Endothelial cell of umbilical vein (primary cell): ENCODE measurements at regions not wholly inside any gene's neighbourhood (a gene's known extent, or its start where the extent isn't known, plus 50 kb on each side); places are given as distances from the start of the nearest gene placed in this dataset.

Experiments used
- BruUV-seq: library from RNA; stranded (reverse); fragments of 400-500 nt; replicated peaks from 2 replicates; lab custom pipeline; 2021; lab: Mats Ljungman, UMichigan
- CTCF ChIA-PET: fragments of 300-600, 350-600 bp; sonication (Branson Sonifier 250); formaldehyde crosslinking; loops from one replicate; lab custom pipeline; 2021; ENCODE audit warnings: antibody characterized with exemption, inconsistent platforms; lab: Charles Lee
- POLR2A ChIA-PET: fragments of 300-600, 350-600 bp; sonication (Branson Sonifier 250); formaldehyde crosslinking; loops from one replicate; lab custom pipeline; 2021; ENCODE audit warnings: antibody characterized with exemption, inconsistent platforms; lab: Charles Lee
- DNase-seq: peaks from one replicate; pipeline ENCODE4 v3.0.0-alpha.2; 2011; ENCODE audit warnings: low read depth, low spot score
- FAIRE-seq: peaks from 2 replicates; lab custom pipeline; 2011; peaks lifted over from hg19 to GRCh38; lab: Jason Lieb, UNC
- H2AFZ ChIP-seq: 2 replicates; pipeline ENCODE4 v1.6.0; 2012; ENCODE audit warnings: low read depth, low read length, control low read depth, inconsistent platforms
- H3K27ac ChIP-seq: 2 replicates; pipeline ENCODE4 v1.5.1; 2011; ENCODE audit warnings: low read depth, mild to moderate bottlenecking, control low read depth, low read length, moderate library complexity; ENCODE audit not compliant: insufficient read depth
- H3K27me3 ChIP-seq, 2 experiments: 2 replicates each; pipeline versions ENCODE4 v1.6.0 to v1.6.1; 2011; ENCODE audit warnings: low read length in 2 of 2, mixed read lengths in 1 of 2; ENCODE audit not compliant: control insufficient read depth in 2 of 2, insufficient read depth in 2 of 2
- H3K36me3 ChIP-seq, 2 experiments: 2 replicates in 1 of 2; 3 replicates in 1 of 2; pipeline ENCODE4 v1.5.1; 2011; ENCODE audit warnings: low read length in 2 of 2, mild to moderate bottlenecking in 1 of 2, moderate library complexity in 1 of 2; ENCODE audit not compliant: control insufficient read depth in 2 of 2, insufficient read depth in 2 of 2; ENCODE audit errors: extremely low read depth in 1 of 2
- H3K4me1 ChIP-seq: 3 replicates; pipeline ENCODE4 v1.5.1; 2011; ENCODE audit warnings: mild to moderate bottlenecking, low read length; ENCODE audit not compliant: control insufficient read depth, insufficient read depth; ENCODE audit errors: extremely low read depth
- H3K4me2 ChIP-seq: 2 replicates; pipeline ENCODE4 v1.6.1; 2011; ENCODE audit warnings: low read length, control low read depth, mixed read lengths; ENCODE audit not compliant: insufficient read depth
- H3K4me3 ChIP-seq, 3 experiments: fragments of 200-600 bp in 1 of 3; sonication (generic), shearing (Covaris generic) in 1 of 3; replicated peaks in 1 of 3; 2 replicates each; pipeline ENCODE4 v1.5.1; 2011 to 2016; ENCODE audit warnings: control low read depth in 3 of 3, low read length in 3 of 3, mild to moderate bottlenecking in 2 of 3, inconsistent platforms in 1 of 3, low read depth in 1 of 3, moderate library complexity in 1 of 3; ENCODE audit not compliant: insufficient read depth in 1 of 3
- H3K79me2 ChIP-seq: 2 replicates; pipeline ENCODE4 v1.6.0; 2012; ENCODE audit warnings: low read length, inconsistent platforms; ENCODE audit not compliant: control insufficient read depth, insufficient read depth
- H3K9ac ChIP-seq: replicated peaks from 2 replicates; pipeline ENCODE3; 2011; ENCODE audit warnings: low read length, control low read depth; ENCODE audit not compliant: insufficient read depth; ENCODE audit errors: extremely low read depth
- H3K9me1 ChIP-seq: replicated peaks from 3 replicates; pipeline ENCODE4 v1.6.0; 2011; ENCODE audit warnings: mild to moderate bottlenecking, low read length; ENCODE audit not compliant: control insufficient read depth, insufficient read depth; ENCODE audit errors: extremely low read depth
- H3K9me3 ChIP-seq: replicated peaks from 2 replicates; pipeline ENCODE4 v1.5.1; 2012; ENCODE audit warnings: low read length, inconsistent platforms; ENCODE audit not compliant: control insufficient read depth, insufficient read depth
- H4K20me1 ChIP-seq: replicated peaks from 2 replicates; pipeline ENCODE3; 2011; ENCODE audit warnings: mild to moderate bottlenecking, low read length; ENCODE audit not compliant: control insufficient read depth, insufficient read depth; ENCODE audit errors: extremely low read depth
- CTCF ChIP-seq, 2 donors: IDR thresholded peaks; 1 replicate in 1 of 2; 2 replicates in 1 of 2; pipeline ENCODE4 v1.5.1; 2011; ENCODE audit warnings: low read length in 2 of 2, mild to moderate bottlenecking in 2 of 2, moderate library complexity in 2 of 2, control low read depth in 1 of 2, inconsistent platforms in 1 of 2, low read depth in 1 of 2; ENCODE audit not compliant: insufficient read depth in 1 of 2; ENCODE audit errors: extremely low read depth in 1 of 2
- FOS ChIP-seq: IDR thresholded peaks from 2 replicates; pipeline ENCODE4 v1.6.1; 2011; ENCODE audit warnings: mild to moderate bottlenecking, low read length, moderate library complexity, borderline replicate concordance; ENCODE audit not compliant: insufficient read depth
- GATA2 ChIP-seq: IDR thresholded peaks from 2 replicates; pipeline ENCODE4 v1.7.0; 2011; ENCODE audit warnings: low read depth, mild to moderate bottlenecking, moderate library complexity, mixed read lengths, low read length; ENCODE audit not compliant: insufficient read length, insufficient read depth
- JUN ChIP-seq: IDR thresholded peaks from 2 replicates; pipeline ENCODE4 v1.6.1; 2011; ENCODE audit warnings: borderline replicate concordance, low read depth; ENCODE audit not compliant: insufficient read length, insufficient read depth
- MYC ChIP-seq: IDR thresholded peaks from one replicate; pipeline ENCODE4 v1.6.1; 2011; ENCODE audit warnings: mild to moderate bottlenecking, low read depth, low read length
- POLR2A ChIP-seq: IDR thresholded peaks from 2 replicates; pipeline ENCODE4 v1.6.1; 2012; ENCODE audit warnings: low read depth, mild to moderate bottlenecking, control low read depth, low read length
- dilution Hi-C: fragments of 300-500 bp; cut with MboI; formaldehyde crosslinking; loops from one replicate; pipeline ENCODE4 v1.15.0; 2019; ENCODE audit warnings: low sequenced_read_pairs; ENCODE audit not compliant: extremely low pct_ligation_motif_present
- intact Hi-C: fragments of 100-400 bp; cut with micrococcal nuclease; formaldehyde crosslinking; loops from one replicate; pipeline ENCODE4 v1.10.0; 2022

DNA sequence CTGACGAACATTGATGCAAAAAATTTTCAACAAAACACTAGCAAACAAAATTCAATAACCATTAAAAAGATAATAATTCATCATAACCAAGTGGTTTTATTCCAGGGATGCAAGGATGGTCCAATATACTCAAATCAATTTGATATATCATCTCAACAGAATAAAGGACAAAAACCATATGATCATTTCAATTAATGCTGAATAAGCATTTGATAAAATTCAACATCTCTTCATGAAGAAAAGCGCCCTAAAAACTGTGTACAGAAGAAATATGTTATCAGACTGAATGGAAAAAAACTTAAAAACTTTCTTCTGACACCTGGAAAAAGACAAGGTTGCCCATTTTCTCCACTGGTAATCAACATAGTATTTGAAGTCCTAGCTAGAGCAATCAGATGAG lies 720.3 kb upstream of the RGMB start:
- POLR2A ChIA-PET = no interaction called here
- intact Hi-C loops = no loop called here

DNA sequence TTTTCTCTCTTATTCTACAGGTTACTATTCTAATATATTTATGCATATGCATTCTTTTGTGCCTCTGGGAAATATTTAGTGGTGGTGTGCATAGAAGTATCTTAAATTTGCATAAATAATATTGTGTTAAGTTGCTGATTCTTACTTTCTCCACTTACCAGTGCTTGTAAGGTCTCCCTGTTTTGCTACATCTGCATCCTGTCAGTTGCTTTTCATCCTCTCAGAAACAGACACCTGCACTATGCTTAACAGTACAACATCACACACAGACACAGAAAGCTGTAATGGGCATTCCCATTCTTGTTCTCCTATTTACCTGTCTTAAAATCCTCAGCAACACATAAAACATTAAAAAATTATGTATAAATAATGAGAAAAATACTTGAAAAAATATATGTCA lies 713.3 kb upstream of the RGMB start:
- FAIRE-seq (no peak), DNase-seq (no peak)
- dilution Hi-C loops = no loop called here
- no peaks in the 10 kb centered on the region for H3K36me3 ChIP-seq
- no peaks in the 10 kb centered on the region for H3K79me2 ChIP-seq
- H3K9me3 ChIP-seq = no peaks in the 10 kb centered on the region
- CTCF ChIA-PET = no interaction called here
- no peaks in the 10 kb centered on the region for H3K4me1 ChIP-seq
- POLR2A ChIA-PET = no interaction called here
- H3K4me2 ChIP-seq = no peak overlapping the region
- no peak overlapping the region for H3K9ac ChIP-seq
- no TSS peak for BruUV-seq
- no peaks in the 10 kb centered on the region for H3K27me3 ChIP-seq
- TF ChIP-seq CTCF (IDR thresholded peaks at IDR 0.05; ENCODE audit: extremely low read depth in 1 of 2, insufficient read depth in 1 of 2, low read depth in 1 of 2, low read length in 2 of 2) (no peak), FOS (no peak), GATA2 (no peak)
- H3K27ac ChIP-seq = no peak overlapping the region
- intact Hi-C loops = no loop called here
- no peaks in the 10 kb centered on the region for H3K9me1 ChIP-seq
- no peaks in the 10 kb centered on the region for H4K20me1 ChIP-seq
- H2AFZ ChIP-seq = no peak overlapping the region
- H3K4me3 ChIP-seq = no peak overlapping the region

More for the DNA sequence above, 720.3 kb upstream of the RGMB start:
- Histone ChIP-seq H3K9ac (no peak overlapping the region), H3K4me3 (no peak overlapping the region), H3K36me3 (no peaks in the 10 kb centered on the region), H3K27ac (no peak overlapping the region), H3K79me2 (no peaks in the 10 kb centered on the region), H2AFZ (no peak overlapping the region), H3K27me3 (no peaks in the 10 kb centered on the region), H3K9me1 (no peaks in the 10 kb centered on the region), H4K20me1 (no peaks in the 10 kb centered on the region), H3K4me2 (no peak overlapping the region), H3K4me1 (no peaks in the 10 kb centered on the region), H3K9me3 (no peaks in the 10 kb centered on the region)
- TF ChIP-seq POLR2A = no peak
- TF ChIP-seq JUN = no peak
- TF ChIP-seq FOS = no peak
- TF ChIP-seq CTCF (IDR thresholded peaks at IDR 0.05; ENCODE audit: extremely low read depth in 1 of 2, insufficient read depth in 1 of 2, low read depth in 1 of 2, low read length in 2 of 2) = no peak
- no peak for TF ChIP-seq MYC
- DNase-seq (no peak), FAIRE-seq (no peak)
- dilution Hi-C loops = no loop called here
- CTCF ChIA-PET = no interaction called here
- no TSS peak for BruUV-seq
